Activated naive CD8-positive, alpha-beta T cell treated with anti-CD3 and anti-CD28 coated beads, Interleukin-2, amount 50 U/mL, for 16 hours (primary cell): ENCODE measurements at regions not wholly inside any gene's neighbourhood (a gene's known extent, or its start where the extent isn't known, plus 50 kb on each side); places are given as distances from the start of the nearest gene placed in this dataset.

Experiments
- DNase-seq: peaks from one replicate; pipeline ENCODE4 v3.0.0-alpha.2; 2020; ENCODE audit warnings: low read depth, low spot score

GRCh38 chr3:157807280-157807679 is 298.9 kb downstream of the SHOX2 start:
- DNase-seq: no peak

- DNase-seq: no peak
Observed at GRCh38 chr3:157805538-157805937, 300.7 kb downstream of the SHOX2 start.

GRCh38 chr3:157794771-157795170 is 291.6 kb upstream of the VEPH1 start:
- no peak for DNase-seq

- DNase-seq: no peak
Observed at GRCh38 chr3:157793745-157794144, 290.5 kb upstream of the VEPH1 start.

GRCh38 chr3:157789162-157789561 is 285.9 kb upstream of the VEPH1 start:
- no peak for DNase-seq

GRCh38 chr3:157786618-157787017 is 283.4 kb upstream of the VEPH1 start:
- no peak for DNase-seq

- no peak for DNase-seq
Observed at GRCh38 chr3:157786211-157786610, 283.0 kb upstream of the VEPH1 start.

- DNase-seq: no peak
Observed at GRCh38 chr3:157785102-157785826, 282.0 kb upstream of the VEPH1 start.

- no peak for DNase-seq
Observed at GRCh38 chr3:157782236-157782635, 279.0 kb upstream of the VEPH1 start.

GRCh38 chr3:157776861-157777260 is 273.6 kb upstream of the VEPH1 start:
- no peak for DNase-seq

- DNase-seq: no peak
Observed at GRCh38 chr3:157775446-157775845, 272.2 kb upstream of the VEPH1 start.

- DNase-seq: no peak
Observed at GRCh38 chr3:157769378-157769777, 266.2 kb upstream of the VEPH1 start.

- DNase-seq: no peak
Observed at GRCh38 chr3:157767607-157768006, 264.4 kb upstream of the VEPH1 start.

GRCh38 chr3:157763644-157764043 is 260.4 kb upstream of the VEPH1 start:
- no peak for DNase-seq

- no peak for DNase-seq
Observed at GRCh38 chr3:157759311-157759710, 256.1 kb upstream of the VEPH1 start.

GRCh38 chr3:157755233-157755632 is 252.0 kb upstream of the VEPH1 start:
- DNase-seq: no peak

- no peak for DNase-seq
Observed at GRCh38 chr3:157754451-157754850, 251.2 kb upstream of the VEPH1 start.

GRCh38 chr3:157753787-157754136 is 250.5 kb upstream of the VEPH1 start:
- DNase-seq: no peak

- no peak for DNase-seq
Observed at GRCh38 chr3:157752956-157753786, 250.0 kb upstream of the VEPH1 start.

GRCh38 chr3:157752554-157752953 is 249.3 kb upstream of the VEPH1 start:
- DNase-seq: no peak

- no peak for DNase-seq
Observed at GRCh38 chr3:157751386-157751785, 248.2 kb upstream of the VEPH1 start.

GRCh38 chr3:157746391-157746790 is 243.2 kb upstream of the VEPH1 start:
- no peak for DNase-seq

- no peak for DNase-seq
Observed at GRCh38 chr3:157741607-157742006, 238.4 kb upstream of the VEPH1 start.
